SK-N-SH treated with all-trans-retinoic acid at 6 μM for 48 hours (cell line): ENCODE measurements at regions not wholly inside any gene's neighbourhood (a gene's known extent, or its start where the extent isn't known, plus 50 kb on each side); places are given as distances from the start of the nearest gene placed in this dataset.

Source experiments
- ATAC-seq: fragments of 200-7000 bp; cut with Tn5 transposase; 3 replicates; pipeline ENCODE4 v1.9.1; 2020; ENCODE audit warnings: mild to moderate bottlenecking, moderate library complexity
- ARNTL ChIP-seq: fragments of 450-650 bp; formaldehyde crosslinking; IDR thresholded peaks from 2 replicates; pipeline ENCODE4 v1.5.0; 2020; ENCODE audit warnings: low read depth, mild to moderate bottlenecking, moderate library complexity, borderline replicate concordance
- BACH2 ChIP-seq: fragments of 250-450 bp; sonication (Bioruptor Pico); IDR thresholded peaks from 2 replicates; pipeline ENCODE4 v1.9.0; 2021; ENCODE audit warnings: mild to moderate bottlenecking, borderline replicate concordance
- CSDC2 ChIP-seq: fragments of 250-450 bp; sonication (Bioruptor Pico); IDR thresholded peaks from 2 replicates; pipeline ENCODE4 v1.5.0; 2020; ENCODE audit warnings: mild to moderate bottlenecking, moderate library complexity
- ESRRG ChIP-seq: fragments of 250-450 bp; sonication (Bioruptor Pico); IDR thresholded peaks from 2 replicates; pipeline ENCODE4 v1.6.1; 2021; ENCODE audit warnings: mild to moderate bottlenecking
- GLIS3 ChIP-seq: fragments of 250-450 bp; sonication (Bioruptor Pico); IDR thresholded peaks from 2 replicates; pipeline ENCODE4 v1.5.0; 2020; ENCODE audit warnings: mild to moderate bottlenecking, moderate library complexity
- ISL1 ChIP-seq: fragments of 250-450 bp; sonication (Bioruptor Pico); IDR thresholded peaks from 2 replicates; pipeline ENCODE4 v2.1.2; 2022; ENCODE audit warnings: mild to moderate bottlenecking, moderate library complexity
- OSR1 ChIP-seq: fragments of 250-450 bp; sonication (Bioruptor Pico); IDR thresholded peaks from 2 replicates; pipeline ENCODE4 v1.8.0; 2022; ENCODE audit warnings: moderate library complexity, mild to moderate bottlenecking, inconsistent platforms
- PPARA ChIP-seq: fragments of 250-450 bp; sonication (Bioruptor Pico); IDR thresholded peaks from 2 replicates; pipeline ENCODE4 v1.5.0; 2020; ENCODE audit warnings: mild to moderate bottlenecking, borderline replicate concordance
- RARB ChIP-seq: fragments of 250-450 bp; sonication (Bioruptor Pico); IDR thresholded peaks from 2 replicates; pipeline ENCODE4 v1.8.0; 2021; ENCODE audit warnings: mild to moderate bottlenecking, moderate library complexity
- SNAI2 ChIP-seq: fragments of 250-450 bp; sonication (Bioruptor Pico); IDR thresholded peaks from 2 replicates; pipeline ENCODE4 v1.5.0; 2020; ENCODE audit warnings: mild to moderate bottlenecking, moderate library complexity
- TOX ChIP-seq: fragments of 250-450 bp; sonication (Bioruptor Pico); IDR thresholded peaks from 2 replicates; pipeline ENCODE4 v1.8.0; 2021; ENCODE audit warnings: mild to moderate bottlenecking, moderate library complexity, borderline replicate concordance
- ZC3H10 ChIP-seq: fragments of 250-450 bp; sonication (Bioruptor Pico); IDR thresholded peaks from 2 replicates; pipeline ENCODE4 v1.5.1; 2021; ENCODE audit warnings: mild to moderate bottlenecking, moderate library complexity
- ZFP3 ChIP-seq: fragments of 250-450 bp; sonication (Bioruptor Pico); IDR thresholded peaks from 2 replicates; pipeline ENCODE4 v1.5.0; 2020; ENCODE audit warnings: mild to moderate bottlenecking, moderate library complexity
- ZFP30 ChIP-seq: fragments of 450-650 bp; formaldehyde crosslinking; IDR thresholded peaks from 2 replicates; pipeline ENCODE4 v1.5.0; 2022; ENCODE audit warnings: mild to moderate bottlenecking, moderate library complexity
- ZNF565 ChIP-seq: fragments of 450-650 bp; formaldehyde crosslinking; conservative IDR thresholded peaks from 2 replicates; pipeline ENCODE4 v1.5.0; 2020; ENCODE audit warnings: low read depth, mild to moderate bottlenecking, moderate library complexity
- ZNF70 ChIP-seq: fragments of 450-650 bp; formaldehyde crosslinking; IDR thresholded peaks from 2 replicates; pipeline ENCODE4 v1.5.0; 2020; ENCODE audit warnings: mild to moderate bottlenecking, moderate library complexity
- ZNF8 ChIP-seq: fragments of 450-650 bp; formaldehyde crosslinking; IDR thresholded peaks from 2 replicates; pipeline ENCODE4 v1.5.0; 2020; ENCODE audit warnings: mild to moderate bottlenecking, moderate library complexity
- TF ChIP-seq, protein P1 (sequence below): fragments of 250-450 bp; sonication (Bioruptor Pico); IDR thresholded peaks from 2 replicates; pipeline ENCODE4 v1.5.1; 2020; ENCODE audit warnings: low read depth, mild to moderate bottlenecking, moderate library complexity
- TF ChIP-seq, protein P2 (sequence below): fragments of 250-450 bp; sonication (Bioruptor Pico); IDR thresholded peaks from 2 replicates; pipeline ENCODE4 v1.5.0; 2020; ENCODE audit warnings: mild to moderate bottlenecking, moderate library complexity
- TF ChIP-seq, protein P3 (sequence below): fragments of 250-450 bp; sonication (Bioruptor Pico); IDR thresholded peaks from 2 replicates; pipeline ENCODE4 v1.8.0; 2020; ENCODE audit warnings: mild to moderate bottlenecking, moderate library complexity, borderline replicate concordance
- TF ChIP-seq, protein P4 (sequence below): fragments of 250-450 bp; sonication (Bioruptor Pico); IDR thresholded peaks from 2 replicates; pipeline ENCODE4 v1.8.0; 2021; ENCODE audit warnings: low read depth, mild to moderate bottlenecking, moderate library complexity, borderline replicate concordance
- TF ChIP-seq, protein P5 (sequence below): fragments of 250-450 bp; sonication (Bioruptor Pico); IDR thresholded peaks from 2 replicates; pipeline ENCODE4 v1.5.1; 2021; ENCODE audit warnings: mild to moderate bottlenecking, moderate library complexity

DNA sequence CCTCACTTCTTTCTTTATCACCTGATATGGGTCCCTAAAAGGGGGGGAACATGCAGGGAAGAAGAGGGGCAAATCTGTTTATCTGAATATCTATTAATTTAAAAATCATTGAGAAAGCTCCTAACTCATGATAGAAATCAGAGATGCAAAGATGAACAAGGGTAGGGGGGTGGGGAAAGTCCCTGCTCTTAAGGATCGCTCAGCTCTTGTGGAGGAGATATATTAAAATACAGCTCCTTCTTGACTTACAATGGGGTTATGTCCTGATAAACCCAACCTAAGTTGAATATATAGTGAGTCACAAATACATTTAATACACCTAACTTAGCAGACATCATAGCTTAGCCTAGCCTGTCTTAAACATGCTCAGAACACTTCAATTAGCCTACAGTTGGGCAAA is 237.5 kb downstream of the MAF start:
- ATAC-seq = no peak
- TF ChIP-seq, protein P1, sequence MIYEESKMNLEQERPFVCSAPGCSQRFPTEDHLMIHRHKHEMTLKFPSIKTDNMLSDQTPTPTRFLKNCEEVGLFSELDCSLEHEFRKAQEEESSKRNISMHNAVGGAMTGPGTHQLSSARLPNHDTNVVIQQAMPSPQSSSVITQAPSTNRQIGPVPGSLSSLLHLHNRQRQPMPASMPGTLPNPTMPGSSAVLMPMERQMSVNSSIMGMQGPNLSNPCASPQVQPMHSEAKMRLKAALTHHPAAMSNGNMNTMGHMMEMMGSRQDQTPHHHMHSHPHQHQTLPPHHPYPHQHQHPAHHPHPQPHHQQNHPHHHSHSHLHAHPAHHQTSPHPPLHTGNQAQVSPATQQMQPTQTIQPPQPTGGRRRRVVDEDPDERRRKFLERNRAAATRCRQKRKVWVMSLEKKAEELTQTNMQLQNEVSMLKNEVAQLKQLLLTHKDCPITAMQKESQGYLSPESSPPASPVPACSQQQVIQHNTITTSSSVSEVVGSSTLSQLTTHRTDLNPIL (CRISPR knock-in tag) = no peak
- TF ChIP-seq ZFP30 (CRISPR knock-in tag) = no peak
- TF ChIP-seq TOX = no peak
- TF ChIP-seq ZNF70 = no peak
- TF ChIP-seq, protein P2, sequence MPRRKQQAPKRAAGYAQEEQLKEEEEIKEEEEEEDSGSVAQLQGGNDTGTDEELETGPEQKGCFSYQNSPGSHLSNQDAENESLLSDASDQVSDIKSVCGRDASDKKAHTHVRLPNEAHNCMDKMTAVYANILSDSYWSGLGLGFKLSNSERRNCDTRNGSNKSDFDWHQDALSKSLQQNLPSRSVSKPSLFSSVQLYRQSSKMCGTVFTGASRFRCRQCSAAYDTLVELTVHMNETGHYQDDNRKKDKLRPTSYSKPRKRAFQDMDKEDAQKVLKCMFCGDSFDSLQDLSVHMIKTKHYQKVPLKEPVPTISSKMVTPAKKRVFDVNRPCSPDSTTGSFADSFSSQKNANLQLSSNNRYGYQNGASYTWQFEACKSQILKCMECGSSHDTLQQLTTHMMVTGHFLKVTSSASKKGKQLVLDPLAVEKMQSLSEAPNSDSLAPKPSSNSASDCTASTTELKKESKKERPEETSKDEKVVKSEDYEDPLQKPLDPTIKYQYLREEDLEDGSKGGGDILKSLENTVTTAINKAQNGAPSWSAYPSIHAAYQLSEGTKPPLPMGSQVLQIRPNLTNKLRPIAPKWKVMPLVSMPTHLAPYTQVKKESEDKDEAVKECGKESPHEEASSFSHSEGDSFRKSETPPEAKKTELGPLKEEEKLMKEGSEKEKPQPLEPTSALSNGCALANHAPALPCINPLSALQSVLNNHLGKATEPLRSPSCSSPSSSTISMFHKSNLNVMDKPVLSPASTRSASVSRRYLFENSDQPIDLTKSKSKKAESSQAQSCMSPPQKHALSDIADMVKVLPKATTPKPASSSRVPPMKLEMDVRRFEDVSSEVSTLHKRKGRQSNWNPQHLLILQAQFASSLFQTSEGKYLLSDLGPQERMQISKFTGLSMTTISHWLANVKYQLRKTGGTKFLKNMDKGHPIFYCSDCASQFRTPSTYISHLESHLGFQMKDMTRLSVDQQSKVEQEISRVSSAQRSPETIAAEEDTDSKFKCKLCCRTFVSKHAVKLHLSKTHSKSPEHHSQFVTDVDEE (CRISPR knock-in tag) = no peak
- no peak for TF ChIP-seq ESRRG (CRISPR knock-in tag)
- TF ChIP-seq BACH2 (CRISPR knock-in tag) = no peak
- no peak for TF ChIP-seq ARNTL (CRISPR knock-in tag)
- no peak for TF ChIP-seq RARB (CRISPR knock-in tag)
- TF ChIP-seq ZNF8 (CRISPR knock-in tag) = no peak
- TF ChIP-seq, protein P3, sequence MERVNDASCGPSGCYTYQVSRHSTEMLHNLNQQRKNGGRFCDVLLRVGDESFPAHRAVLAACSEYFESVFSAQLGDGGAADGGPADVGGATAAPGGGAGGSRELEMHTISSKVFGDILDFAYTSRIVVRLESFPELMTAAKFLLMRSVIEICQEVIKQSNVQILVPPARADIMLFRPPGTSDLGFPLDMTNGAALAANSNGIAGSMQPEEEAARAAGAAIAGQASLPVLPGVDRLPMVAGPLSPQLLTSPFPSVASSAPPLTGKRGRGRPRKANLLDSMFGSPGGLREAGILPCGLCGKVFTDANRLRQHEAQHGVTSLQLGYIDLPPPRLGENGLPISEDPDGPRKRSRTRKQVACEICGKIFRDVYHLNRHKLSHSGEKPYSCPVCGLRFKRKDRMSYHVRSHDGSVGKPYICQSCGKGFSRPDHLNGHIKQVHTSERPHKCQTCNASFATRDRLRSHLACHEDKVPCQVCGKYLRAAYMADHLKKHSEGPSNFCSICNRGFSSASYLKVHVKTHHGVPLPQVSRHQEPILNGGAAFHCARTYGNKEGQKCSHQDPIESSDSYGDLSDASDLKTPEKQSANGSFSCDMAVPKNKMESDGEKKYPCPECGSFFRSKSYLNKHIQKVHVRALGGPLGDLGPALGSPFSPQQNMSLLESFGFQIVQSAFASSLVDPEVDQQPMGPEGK (CRISPR knock-in tag) = no peak
- no peak for TF ChIP-seq GLIS3 (CRISPR knock-in tag)

DNA sequence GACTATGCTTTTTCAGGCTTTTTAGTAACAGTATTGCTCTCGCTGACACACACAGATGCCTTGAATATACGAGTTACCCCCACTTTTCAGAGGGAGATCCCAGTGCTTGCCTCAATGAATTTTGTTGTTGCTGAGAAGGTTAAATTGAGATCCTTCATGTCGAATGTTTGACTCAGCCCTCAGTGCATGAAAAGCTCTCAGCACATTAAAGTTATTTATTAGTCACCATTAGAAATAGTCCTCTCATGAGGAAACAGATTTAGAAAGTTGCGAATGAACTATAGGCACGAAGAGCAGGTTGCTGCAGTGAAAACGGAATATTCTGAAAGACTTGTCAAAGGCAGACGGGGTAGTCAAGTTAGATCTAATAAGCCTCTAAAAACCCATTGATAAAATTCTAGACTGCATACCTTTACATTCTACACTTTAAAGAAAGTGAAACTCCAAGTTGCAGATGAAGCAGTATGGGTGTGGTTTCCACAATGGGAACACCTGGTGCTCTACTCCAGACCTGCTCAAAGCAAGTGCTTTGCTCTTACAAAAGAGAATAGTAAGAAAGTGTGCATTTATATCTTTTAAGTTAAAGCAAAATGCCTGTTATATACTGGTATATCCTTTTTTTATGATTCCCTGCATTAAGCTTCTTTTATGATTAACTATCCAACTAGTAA is 238.1 kb downstream of the MAF start:
- TF ChIP-seq, protein P4, sequence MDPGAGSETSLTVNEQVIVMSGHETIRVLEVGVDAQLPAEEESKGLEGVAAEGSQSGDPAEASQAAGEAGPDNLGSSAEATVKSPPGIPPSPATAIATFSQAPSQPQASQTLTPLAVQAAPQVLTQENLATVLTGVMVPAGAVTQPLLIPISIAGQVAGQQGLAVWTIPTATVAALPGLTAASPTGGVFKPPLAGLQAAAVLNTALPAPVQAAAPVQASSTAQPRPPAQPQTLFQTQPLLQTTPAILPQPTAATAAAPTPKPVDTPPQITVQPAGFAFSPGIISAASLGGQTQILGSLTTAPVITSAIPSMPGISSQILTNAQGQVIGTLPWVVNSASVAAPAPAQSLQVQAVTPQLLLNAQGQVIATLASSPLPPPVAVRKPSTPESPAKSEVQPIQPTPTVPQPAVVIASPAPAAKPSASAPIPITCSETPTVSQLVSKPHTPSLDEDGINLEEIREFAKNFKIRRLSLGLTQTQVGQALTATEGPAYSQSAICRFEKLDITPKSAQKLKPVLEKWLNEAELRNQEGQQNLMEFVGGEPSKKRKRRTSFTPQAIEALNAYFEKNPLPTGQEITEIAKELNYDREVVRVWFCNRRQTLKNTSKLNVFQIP (CRISPR knock-in tag) = no peak
- TF ChIP-seq PPARA = no peak
- TF ChIP-seq, protein P5, sequence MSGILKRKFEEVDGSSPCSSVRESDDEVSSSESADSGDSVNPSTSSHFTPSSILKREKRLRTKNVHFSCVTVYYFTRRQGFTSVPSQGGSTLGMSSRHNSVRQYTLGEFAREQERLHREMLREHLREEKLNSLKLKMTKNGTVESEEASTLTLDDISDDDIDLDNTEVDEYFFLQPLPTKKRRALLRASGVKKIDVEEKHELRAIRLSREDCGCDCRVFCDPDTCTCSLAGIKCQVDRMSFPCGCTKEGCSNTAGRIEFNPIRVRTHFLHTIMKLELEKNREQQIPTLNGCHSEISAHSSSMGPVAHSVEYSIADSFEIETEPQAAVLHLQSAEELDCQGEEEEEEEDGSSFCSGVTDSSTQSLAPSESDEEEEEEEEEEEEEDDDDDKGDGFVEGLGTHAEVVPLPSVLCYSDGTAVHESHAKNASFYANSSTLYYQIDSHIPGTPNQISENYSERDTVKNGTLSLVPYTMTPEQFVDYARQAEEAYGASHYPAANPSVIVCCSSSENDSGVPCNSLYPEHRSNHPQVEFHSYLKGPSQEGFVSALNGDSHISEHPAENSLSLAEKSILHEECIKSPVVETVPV (CRISPR knock-in tag) = no peak
- TF ChIP-seq, protein P1 (CRISPR knock-in tag) = no peak
- TF ChIP-seq ISL1 = no peak
- TF ChIP-seq OSR1 (CRISPR knock-in tag) = no peak
- TF ChIP-seq ESRRG (CRISPR knock-in tag) = no peak
- no peak for TF ChIP-seq ZFP3 (CRISPR knock-in tag)
- TF ChIP-seq CSDC2 (CRISPR knock-in tag) = no peak
- no peak for TF ChIP-seq ZNF8 (CRISPR knock-in tag)
- TF ChIP-seq BACH2 (CRISPR knock-in tag) = no peak
- no peak for TF ChIP-seq SNAI2 (CRISPR knock-in tag)
- no peak for TF ChIP-seq ZFP30 (CRISPR knock-in tag)
- no peak for TF ChIP-seq ZC3H10
- TF ChIP-seq TOX = no peak
- no peak for TF ChIP-seq ZNF565 (CRISPR knock-in tag)
- TF ChIP-seq GLIS3 (CRISPR knock-in tag) = no peak
- TF ChIP-seq ARNTL (CRISPR knock-in tag) = no peak
- no peak for TF ChIP-seq ZNF70

More for the DNA sequence above, 238.1 kb downstream of the MAF start:
- ATAC-seq = no peak
